ENCODE measurements at regions not wholly inside any gene's neighbourhood (a gene's known extent, or its start where the extent isn't known, plus 50 kb on each side); places are given as distances from the start of the nearest gene placed in this dataset.

GRCh38 chr11:80748207-80748925 lies 1307.5 kb upstream of the TENM4 start:
- DNase-seq: no peak
- Mint-ChIP-seq H3K27me3 (ENCODE audit: low read depth) (no peaks in the 10 kb centered on the region), H3K9me3 (peaks cover 6% of the 10 kb centered on the region), H3K4me1 (ENCODE audit: low read depth) (no peaks in the 10 kb centered on the region), H3K27ac (no peak overlapping the region), H3K4me3 (no peak overlapping the region), H3K36me3 (ENCODE audit: low read depth) (no peaks in the 10 kb centered on the region)
- CTCF ChIA-PET: no interaction called here
- intact Hi-C loops (cut with micrococcal nuclease): no loop called here

- no peak for DNase-seq
- Mint-ChIP-seq H3K4me1 (ENCODE audit: low read depth) (no peaks in the 10 kb centered on the region), H3K27ac (no peak overlapping the region), H3K36me3 (ENCODE audit: low read depth) (no peaks in the 10 kb centered on the region), H3K27me3 (ENCODE audit: low read depth) (no peaks in the 10 kb centered on the region), H3K4me3 (no peak overlapping the region), H3K9me3 (peaks cover 5% of the 10 kb centered on the region)
- intact Hi-C loops (cut with micrococcal nuclease): no loop called here
- CTCF ChIA-PET: no interaction called here
Measured at GRCh38 chr11:80746300-80746699, 1305.5 kb upstream of the TENM4 start.

- Mint-ChIP-seq H3K4me3 (no peak overlapping the region), H3K9me3 (peaks cover 5% of the 10 kb centered on the region), H3K27me3 (ENCODE audit: low read depth) (no peaks in the 10 kb centered on the region), H3K4me1 (ENCODE audit: low read depth) (no peaks in the 10 kb centered on the region), H3K36me3 (ENCODE audit: low read depth) (no peaks in the 10 kb centered on the region), H3K27ac (no peak overlapping the region)
- intact Hi-C loops (cut with micrococcal nuclease): no loop called here
- CTCF ChIA-PET: no interaction called here
- DNase-seq: no peak
Measured at GRCh38 chr11:80745416-80745815, 1304.6 kb upstream of the TENM4 start.

GRCh38 chr11:80733790-80734189 lies 1293.0 kb upstream of the TENM4 start:
- intact Hi-C loops (cut with micrococcal nuclease): no loop called here
- CTCF ChIA-PET: no interaction called here
- no peaks in the 10 kb centered on the region for H3K27me3 Mint-ChIP-seq (ENCODE audit: low read depth)

DNA sequence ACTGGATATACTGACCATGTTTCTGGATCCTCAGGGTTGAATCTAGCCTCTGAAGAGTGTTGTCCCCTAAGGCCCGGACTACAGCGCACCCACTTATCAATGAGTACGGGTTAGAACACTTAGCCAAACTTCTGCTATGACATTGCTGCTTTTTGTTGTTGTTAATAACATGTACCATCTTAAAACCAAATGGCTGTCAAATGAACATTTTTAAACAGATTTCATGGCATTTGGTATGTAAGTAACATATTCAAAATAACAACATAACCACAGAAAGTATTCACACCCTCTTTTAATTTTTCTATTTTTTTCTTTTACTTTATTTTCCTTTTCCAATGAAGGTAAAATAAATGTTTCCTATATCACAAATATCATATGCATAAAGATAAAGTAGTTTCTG lies 1292.5 kb upstream of the TENM4 start:
- Mint-ChIP-seq H3K27ac (no peak overlapping the region), H3K4me3 (no peak overlapping the region), H3K4me1 (ENCODE audit: low read depth) (no peaks in the 10 kb centered on the region), H3K36me3 (ENCODE audit: low read depth) (no peaks in the 10 kb centered on the region), H3K9me3 (no peaks in the 10 kb centered on the region), H3K27me3 (ENCODE audit: low read depth) (no peaks in the 10 kb centered on the region)
- intact Hi-C loops (cut with micrococcal nuclease): no loop called here
- CTCF ChIA-PET: no interaction called here
- DNase-seq: no peak

More at GRCh38 chr11:80733790-80734189, 1293.0 kb upstream of the TENM4 start:
- Mint-ChIP-seq H3K4me3 (no peak overlapping the region), H3K36me3 (ENCODE audit: low read depth) (no peaks in the 10 kb centered on the region), H3K9me3 (no peaks in the 10 kb centered on the region), H3K4me1 (ENCODE audit: low read depth) (no peaks in the 10 kb centered on the region), H3K27ac (no peak overlapping the region)
- no peak for DNase-seq

DNA sequence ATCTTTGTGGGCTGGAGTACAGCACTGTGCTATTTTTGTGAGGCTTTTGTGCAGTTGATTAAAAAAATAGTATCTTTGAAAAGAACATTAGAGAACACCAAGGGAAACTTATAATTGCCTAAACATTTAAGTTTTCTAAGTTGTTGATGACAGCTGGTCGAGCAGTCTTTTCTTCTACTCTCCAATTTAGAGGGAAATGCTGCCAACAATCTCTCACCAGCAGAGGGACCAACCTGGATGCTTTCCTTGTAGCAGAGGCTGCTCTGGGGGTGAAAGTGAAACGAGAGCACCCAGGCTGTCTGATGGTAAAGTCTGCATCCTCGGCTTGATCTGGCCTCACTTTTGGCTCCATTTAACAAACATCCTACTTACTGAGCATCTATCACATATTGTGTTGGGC lies 1286.5 kb upstream of the TENM4 start:
- peaks cover 4% of the 10 kb centered on the region for H3K9me3 Mint-ChIP-seq
- intact Hi-C loops (cut with micrococcal nuclease): no loop called here
- no peak for DNase-seq
- H3K4me1 Mint-ChIP-seq (ENCODE audit: low read depth): no peaks in the 10 kb centered on the region
- no peak overlapping the region for H3K4me3 Mint-ChIP-seq
- H3K27ac Mint-ChIP-seq: no peak overlapping the region
- H3K36me3 Mint-ChIP-seq (ENCODE audit: low read depth): no peaks in the 10 kb centered on the region
- CTCF ChIA-PET: no interaction called here
- H3K27me3 Mint-ChIP-seq (ENCODE audit: low read depth): no peaks in the 10 kb centered on the region

GRCh38 chr11:80726236-80726635 lies 1285.4 kb upstream of the TENM4 start:
- Mint-ChIP-seq H3K27ac (no peak overlapping the region), H3K4me3 (no peak overlapping the region), H3K27me3 (ENCODE audit: low read depth) (no peaks in the 10 kb centered on the region), H3K9me3 (peaks cover 4% of the 10 kb centered on the region), H3K4me1 (ENCODE audit: low read depth) (no peaks in the 10 kb centered on the region), H3K36me3 (ENCODE audit: low read depth) (no peaks in the 10 kb centered on the region)
- DNase-seq: no peak
- intact Hi-C loops (cut with micrococcal nuclease): no loop called here
- CTCF ChIA-PET: no interaction called here

DNA sequence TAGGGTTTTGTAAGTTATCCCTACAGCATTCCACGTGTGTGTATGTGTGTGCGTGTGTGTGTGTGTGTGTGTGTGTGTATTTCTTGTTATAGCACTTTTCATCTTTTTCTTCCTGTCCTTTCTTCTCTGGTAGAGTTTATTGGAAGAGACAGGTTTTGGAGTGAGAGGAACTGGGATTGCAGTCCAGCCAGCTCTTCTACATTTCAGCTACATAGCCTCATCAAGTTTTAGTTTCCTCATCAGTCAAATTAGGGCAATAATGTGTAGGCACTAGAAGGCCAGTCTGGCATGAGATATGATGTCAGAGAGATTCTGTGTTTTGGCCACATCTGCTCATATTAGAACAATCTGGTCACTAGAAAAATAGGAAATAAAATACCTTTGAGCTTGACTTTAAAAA lies 1283.5 kb upstream of the TENM4 start:
- Mint-ChIP-seq H3K4me3 (no peak overlapping the region), H3K9me3 (peaks cover 7% of the 10 kb centered on the region), H3K4me1 (ENCODE audit: low read depth) (no peaks in the 10 kb centered on the region), H3K27me3 (ENCODE audit: low read depth) (no peaks in the 10 kb centered on the region), H3K36me3 (ENCODE audit: low read depth) (no peaks in the 10 kb centered on the region), H3K27ac (no peak overlapping the region)
- CTCF ChIA-PET: interaction anchor here (0.7 kb wide), 1 partner anchor 908 kb away, joined by 3 read pairs; no protein-coding TSS in a partner anchor
- intact Hi-C loops (cut with micrococcal nuclease): no loop called here
- no peak for DNase-seq

- CTCF ChIA-PET: no interaction called here
- Mint-ChIP-seq H3K36me3 (ENCODE audit: low read depth) (no peaks in the 10 kb centered on the region), H3K9me3 (peaks cover 7% of the 10 kb centered on the region)
Measured at GRCh38 chr11:80722629-80723028, 1281.8 kb upstream of the TENM4 start.

GRCh38 chr11:80720295-80720694 lies 1279.5 kb upstream of the TENM4 start:
- no peak overlapping the region for H3K4me3 Mint-ChIP-seq
- CTCF ChIA-PET: no interaction called here

More at GRCh38 chr11:80722629-80723028, 1281.8 kb upstream of the TENM4 start:
- no peaks in the 10 kb centered on the region for H3K4me1 Mint-ChIP-seq (ENCODE audit: low read depth)
- DNase-seq: no peak
- intact Hi-C loops (cut with micrococcal nuclease): no loop called here
- no peaks in the 10 kb centered on the region for H3K27me3 Mint-ChIP-seq (ENCODE audit: low read depth)
- H3K27ac Mint-ChIP-seq: no peak overlapping the region
- no peak overlapping the region for H3K4me3 Mint-ChIP-seq

DNA sequence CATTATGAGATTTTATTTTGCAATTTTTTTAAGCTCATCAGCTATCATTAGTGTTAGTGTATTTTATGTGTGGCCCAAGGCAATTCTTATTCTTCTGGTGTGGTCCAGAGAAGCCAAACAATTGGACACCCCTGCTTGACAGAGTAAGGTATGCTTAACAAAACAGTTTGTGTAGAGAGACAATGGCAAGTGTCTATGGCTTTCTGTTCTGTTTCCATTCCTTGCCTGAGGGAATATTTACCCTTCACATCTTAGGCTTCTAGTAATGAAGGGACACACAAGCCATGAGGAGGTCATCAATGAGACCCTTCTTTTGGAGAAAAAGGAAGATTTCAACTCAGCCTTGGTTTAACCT lies 1278.4 kb upstream of the TENM4 start:
- H3K4me1 Mint-ChIP-seq (ENCODE audit: low read depth): no peaks in the 10 kb centered on the region
- no peaks in the 10 kb centered on the region for H3K36me3 Mint-ChIP-seq (ENCODE audit: low read depth)
- DNase-seq: no peak
- CTCF ChIA-PET: no interaction called here
- no peak overlapping the region for H3K27ac Mint-ChIP-seq
- H3K9me3 Mint-ChIP-seq: peaks cover 5% of the 10 kb centered on the region
- no peak overlapping the region for H3K4me3 Mint-ChIP-seq
- intact Hi-C loops (cut with micrococcal nuclease): no loop called here
- H3K27me3 Mint-ChIP-seq (ENCODE audit: low read depth): no peaks in the 10 kb centered on the region

More at GRCh38 chr11:80720295-80720694, 1279.5 kb upstream of the TENM4 start:
- Mint-ChIP-seq H3K27me3 (ENCODE audit: low read depth) (no peaks in the 10 kb centered on the region), H3K4me1 (ENCODE audit: low read depth) (no peaks in the 10 kb centered on the region), H3K36me3 (ENCODE audit: low read depth) (no peaks in the 10 kb centered on the region), H3K9me3 (peaks cover 5% of the 10 kb centered on the region), H3K27ac (no peak overlapping the region)
- no peak for DNase-seq
- intact Hi-C loops (cut with micrococcal nuclease): no loop called here

GRCh38 chr11:80718611-80719291 lies 1277.9 kb upstream of the TENM4 start:
- Mint-ChIP-seq H3K36me3 (ENCODE audit: low read depth) (no peaks in the 10 kb centered on the region), H3K4me3 (no peak overlapping the region)
- CTCF ChIA-PET: no interaction called here

GRCh38 chr11:80702264-80702663 lies 1261.4 kb upstream of the TENM4 start:
- Mint-ChIP-seq H3K36me3 (ENCODE audit: low read depth) (no peaks in the 10 kb centered on the region), H3K4me1 (ENCODE audit: low read depth) (no peaks in the 10 kb centered on the region), H3K27ac (no peak overlapping the region), H3K4me3 (no peak overlapping the region), H3K27me3 (ENCODE audit: low read depth) (no peaks in the 10 kb centered on the region), H3K9me3 (peaks cover 20% of the 10 kb centered on the region)
- intact Hi-C loops (cut with micrococcal nuclease): no loop called here
- DNase-seq: no peak
- CTCF ChIA-PET: no interaction called here

More at GRCh38 chr11:80718611-80719291, 1277.9 kb upstream of the TENM4 start:
- no peak for DNase-seq
- Mint-ChIP-seq H3K4me1 (ENCODE audit: low read depth) (no peaks in the 10 kb centered on the region), H3K27me3 (ENCODE audit: low read depth) (no peaks in the 10 kb centered on the region), H3K27ac (no peak overlapping the region), H3K9me3 (peaks cover 5% of the 10 kb centered on the region)
- intact Hi-C loops (cut with micrococcal nuclease): no loop called here
